GM18520 (cell line): ENCODE measurements at regions not wholly inside any gene's neighbourhood (a gene's known extent, or its start where the extent isn't known, plus 50 kb on each side); places are given as distances from the start of the nearest gene placed in this dataset.
"Not testable (repeated sequence)": the region's sequence is repeated elsewhere in the genome, so short reads cannot be mapped to it uniquely, and the experiment has no call there.

ENCODE experiments used
- ATAC-seq: cut with Tn5 transposase; IDR thresholded peaks from one replicate; pipeline ENCODE4 v1.9.1; 2021; ENCODE audit not compliant: unreplicated experiment

DNA sequence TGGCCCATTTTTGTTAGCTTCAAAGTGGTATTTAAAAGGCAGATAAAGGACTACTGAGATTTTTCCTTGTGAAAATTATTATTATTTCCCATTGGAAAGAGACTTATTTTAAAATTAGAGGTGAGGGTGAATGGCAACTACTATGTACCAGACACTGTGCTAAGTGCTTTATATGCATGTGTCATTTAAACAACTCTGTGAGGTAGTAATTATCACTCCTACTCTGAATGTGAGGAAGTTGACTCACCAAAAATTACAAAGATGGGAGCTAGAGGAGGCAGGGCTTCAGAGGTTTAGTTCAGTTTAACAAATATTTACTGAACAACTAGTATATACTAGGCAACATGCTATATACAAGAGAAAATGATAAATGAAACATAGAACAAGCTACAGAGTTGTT, 78.2 kb downstream of the MSL3 start:
- no peak for ATAC-seq

DNA sequence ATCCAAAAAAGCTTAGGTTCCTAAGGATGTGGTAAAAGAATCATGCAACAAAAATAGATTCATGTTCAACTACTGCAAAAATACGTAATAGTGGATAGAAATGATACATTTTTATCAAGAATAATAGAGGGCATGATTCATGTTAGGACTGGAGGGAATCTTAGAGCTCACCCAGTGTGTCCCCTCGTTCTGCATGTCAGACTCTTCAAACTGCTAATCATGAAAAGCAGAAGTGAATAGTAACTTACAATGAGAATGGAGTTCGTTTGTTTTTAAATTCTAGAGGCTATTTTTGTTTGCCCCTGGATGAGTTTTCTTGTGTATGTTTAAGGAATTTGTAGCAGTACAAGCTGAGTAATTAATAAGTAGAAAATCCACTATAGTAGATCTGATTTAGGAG, 79.4 kb downstream of the MSL3 start:
- no peak for ATAC-seq

DNA sequence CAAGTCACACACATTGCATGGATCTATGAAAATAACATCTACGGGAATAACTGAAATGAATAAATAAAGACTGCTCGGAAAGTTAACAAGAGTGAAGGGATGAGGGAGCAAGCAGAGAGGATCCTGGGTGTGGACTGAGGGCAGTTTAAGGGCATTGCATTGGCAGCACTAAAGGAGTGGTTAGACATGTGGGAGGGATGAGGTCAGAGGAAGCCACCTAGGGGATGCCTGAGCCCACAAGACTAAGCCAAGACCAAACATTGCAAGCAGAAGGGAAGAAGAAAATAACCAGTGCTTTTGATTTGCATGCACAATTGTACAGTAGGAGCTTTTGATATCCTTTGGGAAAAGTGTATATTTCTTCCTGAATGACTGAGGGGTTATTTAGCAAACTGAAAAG, 106.1 kb downstream of the MSL3 start:
- ATAC-seq = no peak

DNA sequence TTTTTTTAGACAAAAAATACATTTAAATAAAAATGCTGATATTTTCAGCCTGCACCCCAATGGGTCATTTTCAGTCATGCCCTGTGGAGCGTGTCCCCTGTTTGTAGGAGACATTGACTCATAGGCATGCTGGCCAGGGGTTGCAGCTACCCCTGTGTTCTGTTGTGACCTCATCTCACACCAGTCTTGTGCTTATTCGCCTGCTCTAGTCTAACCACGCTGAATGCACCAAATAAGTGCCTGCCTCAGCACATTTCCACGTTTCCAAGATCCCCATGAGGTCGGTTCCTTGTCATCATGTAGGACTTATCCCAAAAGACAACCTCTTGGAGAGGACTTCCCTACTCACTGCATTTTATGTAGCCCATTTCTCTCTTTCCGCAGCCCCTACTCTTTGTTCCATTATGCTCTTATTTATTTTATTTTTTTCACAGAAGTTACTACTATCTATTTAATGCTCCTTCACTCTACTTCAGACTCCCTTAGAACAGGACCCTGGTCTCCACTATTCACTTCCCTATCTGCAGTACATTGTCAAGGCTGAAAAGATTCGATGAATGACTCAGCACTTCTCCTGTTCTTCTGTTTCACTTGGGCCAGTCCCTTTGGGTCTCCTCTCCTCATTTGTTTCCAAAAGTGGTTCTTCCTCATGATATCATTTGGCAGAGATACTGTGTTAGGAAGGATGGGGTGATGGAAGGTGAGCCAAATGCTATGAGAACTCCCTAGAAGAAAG, 109.7 kb downstream of the MSL3 start:
- no peak for ATAC-seq

DNA sequence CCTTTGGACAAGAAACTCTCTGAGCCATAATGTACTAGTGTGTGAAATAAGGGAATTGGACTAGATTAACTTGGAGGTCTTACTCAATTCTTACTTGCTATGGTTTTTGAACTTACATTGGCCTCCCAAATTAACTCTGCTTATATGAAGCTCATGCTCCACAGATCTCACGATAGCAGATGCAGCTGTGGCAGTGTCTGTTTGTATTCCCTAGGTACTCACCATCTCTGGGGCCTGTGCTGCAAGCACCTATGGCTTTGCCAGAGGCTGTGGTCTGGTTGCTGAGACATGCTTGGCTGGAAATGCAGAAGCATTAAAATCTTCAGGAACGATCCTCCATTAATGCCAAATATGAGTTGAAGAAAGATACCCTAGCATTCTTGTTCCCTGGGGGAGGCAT, 112.8 kb downstream of the MSL3 start:
- ATAC-seq = no peak

DNA sequence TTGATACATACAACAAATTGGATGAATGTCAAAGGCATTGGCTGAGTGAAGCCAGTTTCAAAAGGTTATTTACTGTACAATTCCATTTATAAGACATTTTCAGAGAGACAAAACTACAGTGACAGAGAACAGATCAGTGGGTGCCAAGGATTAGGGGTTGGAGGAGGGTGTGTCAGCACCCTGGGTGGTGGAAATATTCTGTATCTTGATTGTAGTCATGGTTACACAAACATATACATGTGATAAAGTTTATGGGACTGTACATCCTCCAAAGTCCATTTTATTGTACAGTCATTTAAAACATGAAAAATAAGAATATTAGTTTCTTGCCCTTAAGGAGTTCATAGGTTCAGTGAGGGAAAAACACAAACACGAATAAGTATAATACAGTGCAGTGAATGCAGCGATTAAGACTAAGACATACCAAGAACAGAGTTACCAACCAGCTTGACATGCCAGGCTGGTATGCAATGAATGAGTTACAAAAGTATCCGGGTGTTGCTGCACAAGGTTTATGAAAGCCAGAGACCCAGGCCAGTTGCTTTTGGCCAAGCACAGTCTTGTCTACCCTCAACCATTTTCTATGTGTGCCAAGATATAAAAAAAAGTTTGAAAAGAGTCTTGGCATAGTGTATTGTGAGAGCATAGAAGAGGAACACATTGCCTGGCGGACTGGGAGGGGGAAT, 123.6 kb downstream of the MSL3 start:
- no peak for ATAC-seq

DNA sequence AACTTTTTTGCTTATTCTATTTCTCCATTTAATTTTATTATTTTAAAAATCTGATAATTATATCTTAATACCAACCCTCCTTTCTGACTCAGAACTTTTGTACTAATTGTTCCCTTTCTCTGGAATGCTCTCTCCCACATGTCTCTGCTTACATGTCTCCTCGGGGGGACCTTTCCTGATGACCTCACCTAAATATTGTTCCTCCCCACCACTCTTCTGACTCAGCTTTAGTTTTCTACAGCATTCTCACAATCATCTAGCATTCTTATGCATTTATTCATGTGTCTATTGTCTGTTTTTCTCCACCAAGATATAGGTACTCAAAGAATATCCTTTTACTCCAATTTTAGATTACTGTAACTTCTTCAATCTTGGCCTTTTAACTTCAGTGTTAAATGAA, 128.7 kb downstream of the MSL3 start:
- ATAC-seq = no peak

DNA sequence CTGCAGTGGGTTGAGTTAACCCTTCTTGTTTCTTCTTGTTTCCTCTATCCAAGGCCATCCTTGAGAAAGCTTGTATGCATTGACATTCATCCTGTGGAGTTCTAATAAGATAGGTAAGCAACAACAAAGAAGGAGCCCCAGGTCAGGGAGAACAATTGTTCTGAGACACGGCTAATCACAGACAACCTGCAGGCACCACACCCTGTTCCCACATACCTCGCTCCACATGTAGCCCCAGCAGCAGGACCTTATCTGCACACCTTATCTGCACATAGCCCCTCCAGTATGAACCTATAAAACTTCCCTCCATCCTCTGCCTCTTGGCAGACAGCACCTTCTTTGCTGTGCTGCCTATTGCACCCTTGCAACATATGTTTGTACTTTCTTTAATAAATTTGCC, 129.1 kb downstream of the MSL3 start:
- ATAC-seq = no peak

DNA sequence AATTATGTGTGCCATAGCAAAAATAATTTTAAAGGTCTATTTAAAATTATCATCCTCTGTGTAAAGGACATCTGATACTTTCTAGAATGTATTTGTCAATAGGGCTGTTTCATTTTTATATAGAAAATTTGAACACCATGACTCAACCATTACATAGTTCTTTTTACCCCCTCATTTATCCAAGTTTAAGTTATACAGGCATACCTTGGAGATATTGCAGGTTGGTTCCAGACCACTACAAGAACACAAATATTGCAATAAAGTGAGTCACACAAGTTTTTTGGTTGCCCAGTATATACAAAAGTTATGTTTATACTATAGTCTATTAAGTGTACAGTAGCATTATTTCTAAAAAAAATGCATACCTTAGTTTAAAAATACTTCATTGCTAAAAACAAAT, 130.4 kb downstream of the MSL3 start:
- no peak for ATAC-seq

DNA sequence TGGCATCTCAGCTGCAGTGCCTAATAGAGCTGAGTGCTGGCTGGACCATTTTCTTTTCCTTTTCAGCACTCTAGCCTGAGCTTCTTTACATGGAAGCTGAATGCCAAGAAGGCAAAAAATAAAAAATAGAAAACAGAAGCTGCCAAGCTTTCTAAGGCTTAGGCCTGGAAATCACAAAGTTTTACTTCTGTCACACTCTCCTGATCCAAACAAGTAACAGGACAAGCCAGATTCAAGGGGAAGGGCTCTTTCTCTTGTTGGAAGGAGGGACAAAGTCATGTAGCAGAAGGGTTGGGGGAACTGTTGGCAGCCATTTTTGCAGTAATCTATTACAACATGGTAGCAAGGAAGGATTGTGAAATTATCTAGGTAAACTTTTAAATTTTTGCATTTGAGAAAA, 131.8 kb downstream of the MSL3 start:
- ATAC-seq = no peak

DNA sequence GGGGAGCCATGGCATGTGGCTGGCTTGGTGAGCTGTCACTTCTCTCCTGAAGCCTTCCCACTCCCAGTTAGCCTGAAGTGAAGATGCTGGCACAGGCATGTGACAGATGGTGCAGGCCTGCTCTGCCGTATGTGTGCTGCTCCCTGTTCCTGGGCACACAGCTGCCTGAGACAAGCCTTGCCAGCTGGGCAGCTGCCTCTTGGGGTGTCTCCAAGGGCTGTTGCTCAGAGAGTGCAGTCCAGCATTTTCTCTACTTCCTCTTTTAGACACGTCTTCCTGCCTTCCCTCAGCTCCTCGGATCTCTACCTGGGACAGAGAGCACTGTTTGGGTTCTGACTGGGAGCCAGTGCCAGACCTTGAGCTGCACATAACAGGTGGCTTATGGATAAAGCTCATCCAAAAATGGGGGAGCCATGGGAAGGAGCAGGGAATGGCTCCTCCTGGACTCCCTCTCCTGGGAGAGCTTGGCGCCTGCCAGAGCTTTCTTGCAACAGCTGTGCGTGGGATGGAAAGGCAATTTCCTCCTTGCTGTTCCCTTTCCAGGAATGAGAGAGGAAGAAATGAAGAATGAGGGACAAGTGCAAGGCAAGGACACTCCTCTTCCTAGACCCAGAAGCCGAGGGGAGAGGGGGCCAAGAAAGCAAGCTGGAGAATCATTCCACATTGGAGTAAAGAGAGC, 132.9 kb downstream of the MSL3 start:
- no peak for ATAC-seq

DNA sequence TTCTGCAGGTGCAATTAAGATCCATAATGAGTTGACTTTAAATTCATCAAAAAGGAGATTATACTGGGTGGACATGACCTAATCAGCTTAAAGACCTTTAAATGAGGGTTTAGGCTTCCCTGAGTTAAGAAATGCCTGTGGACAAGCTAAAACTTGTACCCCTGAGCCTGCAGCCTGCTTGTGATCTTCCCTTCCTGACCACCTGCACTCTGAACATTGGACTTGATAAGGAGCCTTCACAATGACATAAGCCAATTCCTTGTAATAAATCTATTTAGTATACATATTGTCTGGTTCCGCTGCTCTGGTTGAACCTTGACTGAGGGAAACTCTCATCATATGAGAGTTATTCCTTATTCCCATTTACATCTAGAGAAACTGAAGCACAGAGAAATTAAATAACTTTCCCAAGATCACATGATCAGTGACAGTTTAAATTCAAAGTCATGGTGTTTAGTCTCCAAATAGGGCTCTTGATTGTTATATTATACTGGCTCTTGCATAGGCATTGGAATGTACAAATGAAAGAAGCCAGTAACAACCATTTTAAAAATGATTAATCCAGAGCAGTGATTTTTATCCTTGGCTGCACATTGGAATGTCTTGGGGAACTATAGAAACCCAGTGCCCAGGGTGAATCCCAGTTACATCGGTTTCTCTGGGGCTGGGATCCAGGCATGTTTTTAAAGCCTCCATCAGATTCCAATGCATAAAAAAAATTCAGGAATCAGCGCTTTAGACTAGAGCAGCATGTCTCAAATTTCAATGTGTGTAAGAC, 136.1 kb downstream of the MSL3 start:
- ATAC-seq = no peak

DNA sequence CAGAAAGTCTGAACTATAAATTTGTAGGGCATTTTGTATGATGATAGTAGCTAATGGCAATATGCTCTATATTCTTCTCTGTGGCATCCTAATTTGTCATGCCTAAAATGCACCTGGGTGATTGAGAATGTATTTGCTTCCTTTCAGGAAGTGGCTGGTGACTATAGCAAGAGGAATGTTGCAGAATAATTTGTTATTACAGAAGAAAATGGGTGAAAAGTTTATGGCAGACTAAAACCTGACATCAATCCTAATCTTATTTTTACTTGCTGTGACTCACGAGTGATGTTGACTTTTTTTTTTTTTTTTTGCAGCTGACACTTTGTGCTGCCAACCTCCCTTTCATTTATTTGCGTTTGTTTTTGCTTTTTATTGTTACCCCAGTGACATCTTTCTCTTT, 141.1 kb downstream of the MSL3 start:
- no peak for ATAC-seq

DNA sequence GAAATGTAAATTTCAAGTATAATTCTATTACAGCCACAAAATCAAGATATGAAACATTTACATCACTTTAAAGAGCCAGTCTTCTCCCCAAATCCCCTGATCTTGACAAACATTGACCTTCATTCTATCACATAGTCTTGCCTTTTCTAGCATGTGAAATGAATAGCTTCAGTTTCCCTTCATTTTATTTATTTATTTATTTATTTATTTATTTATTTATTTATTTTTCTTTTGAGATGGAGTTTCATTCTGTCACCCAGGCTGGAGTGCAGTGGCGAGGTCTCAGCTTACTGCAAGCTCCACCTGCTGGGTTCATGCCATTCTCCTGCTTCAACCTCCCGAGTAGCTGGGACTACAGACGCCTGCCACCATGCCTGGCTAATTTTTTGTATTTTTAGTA, 147.9 kb downstream of the MSL3 start:
- ATAC-seq = not testable (repeated sequence)

DNA sequence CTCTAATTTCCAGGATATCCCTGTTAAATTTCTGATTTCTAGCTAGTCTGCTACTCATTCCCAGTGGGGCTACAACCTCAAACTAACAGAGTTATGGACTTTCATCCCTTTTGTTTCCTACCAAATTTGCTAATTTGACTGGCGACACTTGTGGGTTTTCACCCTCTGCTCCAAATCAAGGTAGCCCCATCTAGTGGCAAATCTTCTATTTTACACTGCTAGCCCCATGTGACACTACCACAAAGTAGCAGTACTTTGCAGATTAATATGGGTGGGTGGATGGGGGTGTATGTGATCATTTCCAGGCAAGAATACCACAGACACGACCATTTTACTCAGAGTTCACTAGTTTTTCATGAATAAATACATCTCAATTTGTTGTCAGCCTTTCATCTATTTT, 150.3 kb downstream of the MSL3 start:
- ATAC-seq = no peak

DNA sequence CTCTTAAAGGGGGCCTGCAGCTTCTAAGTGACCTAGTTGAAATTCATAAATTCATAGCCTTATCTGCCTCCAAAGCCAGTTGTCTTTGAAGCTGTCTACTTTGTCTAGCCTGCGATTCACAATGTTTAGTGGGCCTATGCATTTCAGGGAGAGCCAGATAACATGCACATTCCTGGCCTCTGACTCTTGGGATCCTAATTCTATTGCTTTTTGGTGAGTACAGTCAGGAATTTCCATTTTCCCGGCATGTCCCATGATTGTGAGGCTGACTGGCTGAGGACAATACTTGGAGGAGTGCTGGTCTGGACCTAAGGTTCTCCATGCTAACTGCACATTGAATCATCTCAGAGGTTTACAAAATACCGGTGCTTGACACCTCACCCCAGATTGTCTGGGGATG, 155.0 kb downstream of the MSL3 start:
- ATAC-seq = no peak

DNA sequence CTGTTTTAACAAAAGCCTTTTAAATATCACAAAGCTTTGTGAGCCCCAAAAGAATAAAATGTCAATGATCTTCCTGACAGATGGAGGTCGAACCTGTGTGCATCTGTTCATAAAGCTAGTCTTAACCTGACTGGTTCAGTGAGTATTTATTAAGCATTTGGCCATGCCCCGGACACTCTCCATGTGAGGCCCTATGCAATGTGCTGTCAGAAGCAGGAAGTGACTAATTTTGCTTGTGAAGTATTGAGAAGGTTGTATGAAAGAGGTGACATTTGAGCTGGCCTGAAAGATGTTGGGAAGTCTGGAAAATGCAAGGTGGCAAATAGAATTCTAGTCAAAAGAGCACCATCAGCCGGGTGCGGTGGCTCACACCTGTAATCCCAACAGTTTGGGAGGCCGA, 171.4 kb downstream of the MSL3 start:
- ATAC-seq = no peak

DNA sequence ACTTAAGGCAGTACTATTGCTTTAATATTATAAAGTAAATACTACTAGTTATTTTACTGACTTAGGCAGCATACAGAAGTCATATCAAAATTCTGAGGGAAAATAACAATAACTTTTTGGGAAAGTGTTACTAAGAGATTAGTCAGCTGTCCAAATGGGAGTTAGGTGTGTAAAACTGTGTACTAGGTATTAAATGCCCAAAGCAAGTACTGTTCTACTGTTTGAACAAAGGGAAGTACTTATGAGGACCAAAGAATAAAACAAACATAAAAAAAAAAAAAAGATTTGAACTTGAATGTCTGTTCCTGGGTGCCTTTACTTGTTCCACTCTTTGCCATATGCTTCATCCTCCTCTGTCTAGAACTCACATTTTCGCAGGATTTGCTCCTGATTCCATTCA, 174.4 kb downstream of the MSL3 start:
- ATAC-seq = no peak

DNA sequence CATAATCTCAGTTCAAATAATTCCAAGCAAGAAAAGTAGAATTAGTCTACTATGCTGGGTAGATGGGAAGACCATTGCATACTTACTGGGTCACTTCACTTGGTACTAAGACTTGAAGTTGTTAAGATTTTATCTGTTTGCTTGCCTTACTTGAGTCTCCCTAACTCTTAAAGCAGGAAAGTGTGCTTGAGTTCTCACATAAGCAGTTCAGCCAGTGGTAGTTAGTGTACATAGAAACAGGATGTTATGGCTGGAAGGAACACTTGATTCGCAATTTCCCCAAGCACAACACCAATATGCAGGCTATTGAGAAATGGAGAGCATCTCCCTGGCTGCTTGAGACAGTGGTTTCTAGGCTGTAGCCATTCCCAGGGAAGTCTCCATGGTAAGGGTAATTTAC, 176.1 kb downstream of the MSL3 start:
- ATAC-seq = no peak

DNA sequence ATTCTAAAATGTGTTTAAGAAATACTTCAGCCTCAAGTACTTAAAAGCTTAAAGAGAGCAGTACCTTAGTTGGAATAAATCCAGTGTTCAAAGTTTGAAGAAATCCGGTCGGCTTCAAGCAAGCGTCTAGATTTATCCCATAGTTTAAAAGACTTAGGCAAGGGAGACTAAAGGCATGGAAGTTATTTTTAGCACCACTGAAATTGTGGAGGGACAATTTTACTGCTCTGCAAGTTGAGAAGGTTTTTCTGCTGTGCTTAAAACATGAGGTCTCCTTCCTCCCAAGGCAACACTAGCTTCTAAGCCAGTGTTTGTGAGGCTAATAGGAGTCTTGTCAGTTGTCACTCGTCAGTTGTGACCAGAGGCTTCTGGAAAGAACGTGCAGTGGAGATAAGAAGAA, 183.5 kb downstream of the MSL3 start:
- ATAC-seq = no peak

DNA sequence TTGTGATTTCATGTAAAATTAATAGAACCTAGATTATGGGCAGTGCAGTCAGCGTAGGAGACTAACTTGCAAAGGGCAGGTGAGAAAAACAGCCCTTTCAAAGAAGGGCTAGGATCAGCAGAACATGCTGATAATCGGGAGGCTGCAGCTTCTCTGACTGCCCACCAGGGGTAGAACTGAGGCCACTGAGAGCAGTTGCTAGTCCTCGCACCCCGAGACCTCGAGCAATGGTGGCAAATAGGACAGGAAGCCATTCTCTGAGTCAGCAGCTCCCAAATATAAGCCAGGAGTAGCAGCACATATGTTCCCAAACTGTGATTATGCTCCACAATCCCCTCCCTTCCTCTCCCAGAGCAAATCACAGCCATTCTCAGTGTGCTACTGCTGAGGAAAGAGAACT, 186.5 kb downstream of the MSL3 start:
- ATAC-seq = no peak

DNA sequence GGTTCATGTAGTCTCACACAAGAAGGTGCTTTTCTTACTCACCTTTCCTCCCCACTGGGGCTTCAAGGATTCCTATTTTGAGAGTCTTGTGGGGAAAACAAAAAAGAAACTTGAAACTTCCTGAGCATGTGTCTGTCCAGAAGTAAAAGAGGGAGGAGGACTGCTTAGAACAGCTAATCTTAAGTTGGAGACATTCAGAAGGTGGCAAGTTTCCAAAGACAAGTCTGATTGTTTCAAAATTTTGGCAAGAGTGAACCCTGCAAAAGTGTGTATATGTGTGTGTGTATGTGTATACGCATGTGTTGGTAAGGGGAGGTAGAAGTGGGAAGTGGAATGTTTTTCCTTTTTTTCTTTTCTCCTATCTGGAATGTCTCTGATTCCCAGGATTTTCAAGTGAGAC, 189.0 kb upstream of the FRMPD4 start:
- no peak for ATAC-seq
